ENCODE measurements at regions not wholly inside any gene's neighbourhood (a gene's known extent, or its start where the extent isn't known, plus 50 kb on each side); places are given as distances from the start of the nearest gene placed in this dataset.

- H3K27ac Mint-ChIP-seq = no peak overlapping the region
- H3K4me1 Mint-ChIP-seq = no peaks in the 10 kb centered on the region
- H3K27me3 Mint-ChIP-seq = peaks cover 11% of the 10 kb centered on the region
- no peaks in the 10 kb centered on the region for H3K9me3 Mint-ChIP-seq
- H3K4me3 Mint-ChIP-seq = no peak overlapping the region
- ChIA-PET POLR2A (no interaction called here), CTCF (no interaction called here)
- H3K36me3 Mint-ChIP-seq (ENCODE audit: low read depth) = no peaks in the 10 kb centered on the region
- DNase-seq = no peak
Observed at GRCh38 chr12:111085096-111085495, 164.7 kb upstream of the MYL2 start.

- H3K4me1 Mint-ChIP-seq = no peaks in the 10 kb centered on the region
- no peaks in the 10 kb centered on the region for H3K36me3 Mint-ChIP-seq (ENCODE audit: low read depth)
- H3K27me3 Mint-ChIP-seq = peaks cover 11% of the 10 kb centered on the region
- H3K4me3 Mint-ChIP-seq = no peak overlapping the region
- CTCF ChIA-PET = no interaction called here
- no peaks in the 10 kb centered on the region for H3K9me3 Mint-ChIP-seq
- POLR2A ChIA-PET = no interaction called here
- H3K27ac Mint-ChIP-seq = no peak overlapping the region
- DNase-seq = no peak
Observed at GRCh38 chr12:111084605-111085004, 164.2 kb upstream of the MYL2 start.

GRCh38 chr12:111084158-111084557 is 163.8 kb upstream of the MYL2 start:
- no peak overlapping the region for H3K4me3 Mint-ChIP-seq
- POLR2A ChIA-PET = no interaction called here
- no peaks in the 10 kb centered on the region for H3K36me3 Mint-ChIP-seq (ENCODE audit: low read depth)
- H3K27me3 Mint-ChIP-seq = peaks cover 11% of the 10 kb centered on the region
- CTCF ChIA-PET = no interaction called here
- H3K9me3 Mint-ChIP-seq = no peaks in the 10 kb centered on the region
- H3K27ac Mint-ChIP-seq = no peak overlapping the region
- H3K4me1 Mint-ChIP-seq = no peaks in the 10 kb centered on the region
- DNase-seq = no peak

DNA sequence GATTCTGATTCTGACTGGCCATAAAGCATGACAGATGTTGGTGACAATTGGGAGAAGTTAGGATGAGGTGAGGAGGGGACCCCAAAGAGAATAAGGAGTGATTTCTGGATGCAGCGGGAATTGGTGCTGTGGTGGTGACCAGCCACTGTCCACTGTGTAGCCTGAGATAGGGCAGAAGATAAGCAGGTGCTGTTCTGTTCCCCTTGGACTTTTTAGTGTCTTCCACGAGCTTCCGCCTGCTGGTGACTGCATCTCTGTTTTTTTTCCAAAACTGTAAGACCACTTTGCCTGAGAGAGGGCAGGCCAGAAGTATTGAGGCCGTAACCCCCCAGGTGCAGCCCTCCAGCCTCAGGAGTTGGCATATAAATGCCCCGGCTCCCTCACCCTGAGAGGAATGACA is 161.2 kb upstream of the MYL2 start:
- Mint-ChIP-seq H3K4me1 (peaks cover 2% of the 10 kb centered on the region), H3K27me3 (peaks cover 9% of the 10 kb centered on the region), H3K4me3 (no peak overlapping the region), H3K27ac (no peak overlapping the region), H3K36me3 (ENCODE audit: low read depth) (no peaks in the 10 kb centered on the region), H3K9me3 (no peaks in the 10 kb centered on the region)
- ChIA-PET CTCF (no interaction called here), POLR2A (no interaction called here)
- DNase-seq = no peak

DNA sequence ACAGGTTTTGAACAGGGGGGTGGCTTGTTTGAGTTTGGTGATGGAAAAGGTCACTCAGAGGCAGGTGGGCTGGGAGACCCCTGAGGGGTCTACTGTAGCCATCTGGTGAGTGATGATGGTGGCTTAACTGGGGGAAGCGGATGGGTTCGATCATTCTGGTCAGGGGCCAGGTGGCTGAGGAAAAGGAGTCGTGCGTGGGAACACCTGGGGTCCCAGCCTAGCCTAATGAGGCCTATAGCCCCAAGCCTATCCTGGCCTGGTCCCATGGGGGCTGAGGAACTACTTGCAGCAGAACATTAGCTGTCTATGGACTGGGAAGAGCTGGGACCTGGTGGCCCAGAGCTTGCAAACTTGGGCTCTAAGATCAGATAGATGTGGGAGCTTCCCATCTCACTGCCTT is 158.4 kb upstream of the MYL2 start:
- Mint-ChIP-seq H3K36me3 (ENCODE audit: low read depth) (no peaks in the 10 kb centered on the region), H3K9me3 (no peaks in the 10 kb centered on the region), H3K27ac (no peak overlapping the region), H3K4me1 (peaks cover 18% of the 10 kb centered on the region), H3K27me3 (no peaks in the 10 kb centered on the region), H3K4me3 (no peak overlapping the region)
- POLR2A ChIA-PET = no interaction called here
- no peak for DNase-seq
- CTCF ChIA-PET = no interaction called here

DNA sequence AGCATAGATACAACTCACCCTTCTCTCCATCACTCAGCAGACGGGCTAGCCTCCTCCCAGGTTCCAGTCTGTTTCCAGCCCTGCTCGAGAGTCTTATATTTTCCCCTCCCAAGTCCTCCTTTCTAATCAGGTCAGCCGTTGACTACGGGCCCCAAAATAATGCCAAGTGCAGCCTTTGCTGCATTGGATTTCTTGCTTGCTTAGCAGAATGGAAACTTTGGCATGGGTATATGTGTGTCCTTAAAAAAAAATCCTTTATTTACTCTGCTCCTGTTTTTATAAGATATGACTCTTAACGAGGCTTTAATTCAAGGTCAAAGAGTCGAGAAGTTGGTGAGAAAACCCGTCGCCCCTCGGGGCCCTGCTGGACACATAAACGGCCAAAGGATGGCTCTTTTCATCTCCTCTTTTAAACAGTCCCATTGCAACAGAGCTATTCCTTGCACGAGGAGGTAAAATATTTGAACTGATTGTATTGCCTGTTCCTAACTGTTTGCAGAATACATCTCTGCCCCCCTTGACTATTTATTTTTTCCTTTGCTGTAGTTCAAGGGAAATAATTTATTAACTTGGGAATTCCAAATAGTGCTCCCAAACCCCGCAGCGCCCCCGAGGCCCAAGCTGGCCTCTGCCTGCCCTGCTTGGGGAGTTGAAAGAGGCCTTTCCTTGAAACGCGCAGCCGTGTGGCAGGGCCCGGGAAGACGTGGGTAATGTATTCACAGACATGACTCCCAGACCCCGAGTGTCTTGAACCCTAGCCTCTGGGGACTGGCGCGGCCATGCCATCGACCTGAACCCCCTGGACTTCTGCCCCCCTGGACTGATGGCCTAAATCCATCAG is 156.5 kb upstream of the MYL2 start:
- Mint-ChIP-seq H3K4me3 (no peak overlapping the region), H3K4me1 (peaks cover 24% of the 10 kb centered on the region), H3K27me3 (peaks cover under 1% of the 10 kb centered on the region), H3K36me3 (ENCODE audit: low read depth) (no peaks in the 10 kb centered on the region), H3K9me3 (no peaks in the 10 kb centered on the region), H3K27ac (no peak overlapping the region)
- ChIA-PET POLR2A (no interaction called here), CTCF (interaction anchor here (0.7 to 1.4 kb wide), 2 partner anchors 16 kb away, joined by 3 read pairs; no protein-coding TSS in a partner anchor)
- no peak for DNase-seq

- Mint-ChIP-seq H3K4me3 (no peak overlapping the region), H3K27me3 (peaks cover 6% of the 10 kb centered on the region), H3K27ac (no peak overlapping the region), H3K9me3 (no peaks in the 10 kb centered on the region), H3K36me3 (ENCODE audit: low read depth) (no peaks in the 10 kb centered on the region), H3K4me1 (peaks cover 24% of the 10 kb centered on the region)
- ChIA-PET CTCF (interaction anchor here (1.2 to 1.4 kb wide), 2 partner anchors 9 to 15 kb away, joined by 3 read pairs; no protein-coding TSS in a partner anchor), POLR2A (no interaction called here)
- no peak for DNase-seq
Observed at GRCh38 chr12:111076199-111076598, 155.8 kb upstream of the MYL2 start.

DNA sequence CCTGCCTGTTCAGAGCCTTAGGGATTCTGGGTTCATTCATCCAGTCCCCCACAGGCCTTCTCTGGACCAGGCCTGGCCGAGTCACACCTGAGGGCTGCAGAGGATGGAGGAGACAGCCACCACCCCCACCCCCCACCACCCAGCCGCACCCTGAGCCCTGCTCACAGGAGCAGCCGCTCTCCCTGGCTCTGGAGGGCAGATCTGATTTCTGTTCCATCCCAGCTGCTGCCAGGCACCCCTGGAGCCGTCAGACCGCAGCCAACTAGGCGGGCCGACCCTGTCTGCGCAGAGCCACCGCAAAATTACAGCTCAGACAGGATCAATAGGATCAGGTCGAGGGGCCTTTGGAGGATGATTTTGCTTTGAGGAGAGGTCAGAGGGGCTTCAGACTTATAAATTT is 154.6 kb upstream of the MYL2 start:
- H3K27me3 Mint-ChIP-seq = peaks cover 8% of the 10 kb centered on the region
- no peaks in the 10 kb centered on the region for H3K36me3 Mint-ChIP-seq (ENCODE audit: low read depth)
- no peak overlapping the region for H3K4me3 Mint-ChIP-seq
- CTCF ChIA-PET = interaction anchor here (1.2 kb wide), 1 partner anchor 8 kb away, joined by 3 read pairs; no protein-coding TSS in a partner anchor
- no peaks in the 10 kb centered on the region for H3K9me3 Mint-ChIP-seq
- POLR2A ChIA-PET = no interaction called here
- DNase-seq = no peak
- peaks cover 24% of the 10 kb centered on the region for H3K4me1 Mint-ChIP-seq
- no peak overlapping the region for H3K27ac Mint-ChIP-seq

DNA sequence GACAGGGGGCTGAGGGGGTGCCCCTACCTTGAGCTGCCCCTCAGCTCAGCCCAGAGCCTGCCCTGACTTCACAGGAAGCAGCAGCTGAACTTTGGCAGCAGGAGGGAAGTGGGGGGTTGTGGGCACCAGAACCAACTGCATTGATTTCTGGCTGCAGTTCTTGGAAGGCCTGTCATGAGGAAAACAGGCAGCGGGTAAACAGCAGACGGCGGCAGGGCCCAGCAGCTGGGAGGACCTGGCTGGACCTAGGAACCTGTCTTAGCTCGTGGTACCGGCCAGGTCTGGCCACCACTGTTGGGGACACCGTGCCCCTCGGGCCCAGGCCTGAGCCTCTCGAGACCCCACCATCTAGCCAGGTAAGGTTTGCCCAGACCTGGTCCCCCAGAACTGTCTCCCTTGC is 154.2 kb upstream of the MYL2 start:
- no peak for DNase-seq
- POLR2A ChIA-PET = no interaction called here
- Mint-ChIP-seq H3K4me3 (no peak overlapping the region), H3K27me3 (peaks cover 8% of the 10 kb centered on the region), H3K27ac (peak overlapping the region; percentile 46), H3K36me3 (ENCODE audit: low read depth) (no peaks in the 10 kb centered on the region), H3K9me3 (no peaks in the 10 kb centered on the region), H3K4me1 (peaks cover 24% of the 10 kb centered on the region)
- CTCF ChIA-PET = no interaction called here

- CTCF ChIA-PET = no interaction called here
- no peak for DNase-seq
- no peak overlapping the region for H3K4me3 Mint-ChIP-seq
Observed at GRCh38 chr12:111073370-111073769, 153.0 kb upstream of the MYL2 start.

GRCh38 chr12:111072299-111072698 is 151.9 kb upstream of the MYL2 start:
- no peak overlapping the region for H3K27ac Mint-ChIP-seq
- H3K4me3 Mint-ChIP-seq = no peak overlapping the region
- H3K4me1 Mint-ChIP-seq = peaks cover 35% of the 10 kb centered on the region
- no peak for DNase-seq
- no peaks in the 10 kb centered on the region for H3K9me3 Mint-ChIP-seq
- H3K36me3 Mint-ChIP-seq (ENCODE audit: low read depth) = no peaks in the 10 kb centered on the region
- ChIA-PET CTCF (no interaction called here), POLR2A (no interaction called here)
- H3K27me3 Mint-ChIP-seq = peaks cover 8% of the 10 kb centered on the region

More at GRCh38 chr12:111073370-111073769, 153.0 kb upstream of the MYL2 start:
- no peaks in the 10 kb centered on the region for H3K36me3 Mint-ChIP-seq (ENCODE audit: low read depth)
- H3K27me3 Mint-ChIP-seq = peaks cover 8% of the 10 kb centered on the region
- peaks cover 30% of the 10 kb centered on the region for H3K4me1 Mint-ChIP-seq
- POLR2A ChIA-PET = no interaction called here
- no peaks in the 10 kb centered on the region for H3K9me3 Mint-ChIP-seq
- H3K27ac Mint-ChIP-seq = no peak overlapping the region

DNA sequence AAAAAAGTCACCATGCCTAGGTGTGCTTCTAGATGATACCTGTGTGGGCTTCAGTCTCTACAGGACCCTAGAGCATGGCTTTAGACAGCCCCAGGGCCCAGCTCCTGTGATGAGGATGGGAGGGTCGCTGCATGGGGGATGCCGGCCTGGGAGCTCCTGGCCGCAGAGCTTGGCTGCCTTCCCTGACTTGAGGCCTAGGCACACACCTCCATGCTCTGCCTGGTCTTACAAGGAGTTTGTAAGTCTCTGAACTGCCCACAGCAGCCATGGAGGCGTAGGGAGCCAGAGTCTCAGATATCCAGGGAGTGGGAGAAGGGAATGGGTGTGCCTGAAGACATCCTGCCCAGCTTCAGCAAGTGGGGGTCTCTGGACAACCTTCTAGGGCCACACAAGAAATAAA is 149.5 kb upstream of the MYL2 start:
- H3K27ac Mint-ChIP-seq = no peak overlapping the region
- peaks cover 26% of the 10 kb centered on the region for H3K4me1 Mint-ChIP-seq
- no peak overlapping the region for H3K4me3 Mint-ChIP-seq
- peaks cover 8% of the 10 kb centered on the region for H3K27me3 Mint-ChIP-seq
- ChIA-PET POLR2A (no interaction called here), CTCF (interaction anchor here (0.5 to 0.8 kb wide), 2 partner anchors 9 to 233 kb away, joined by 3 read pairs; no protein-coding TSS in a partner anchor)
- H3K36me3 Mint-ChIP-seq (ENCODE audit: low read depth) = no peaks in the 10 kb centered on the region
- no peaks in the 10 kb centered on the region for H3K9me3 Mint-ChIP-seq
- no peak for DNase-seq

- ChIA-PET CTCF (no interaction called here), POLR2A (no interaction called here)
- peak overlapping the region; percentile 26 for H3K27ac Mint-ChIP-seq
- H3K4me3 Mint-ChIP-seq = no peak overlapping the region
- H3K9me3 Mint-ChIP-seq = no peaks in the 10 kb centered on the region
- peaks cover 16% of the 10 kb centered on the region for H3K4me1 Mint-ChIP-seq
- no peaks in the 10 kb centered on the region for H3K36me3 Mint-ChIP-seq (ENCODE audit: low read depth)
- DNase-seq = peak; percentile 50
- peaks cover 8% of the 10 kb centered on the region for H3K27me3 Mint-ChIP-seq
Observed at GRCh38 chr12:111068290-111068689, 147.9 kb upstream of the MYL2 start.

- POLR2A ChIA-PET = no interaction called here
- Mint-ChIP-seq H3K4me1 (peaks cover 13% of the 10 kb centered on the region), H3K36me3 (ENCODE audit: low read depth) (no peaks in the 10 kb centered on the region), H3K9me3 (no peaks in the 10 kb centered on the region), H3K27me3 (peaks cover 8% of the 10 kb centered on the region), H3K4me3 (no peak overlapping the region), H3K27ac (no peak overlapping the region)
- CTCF ChIA-PET = interaction anchor here (0.6 to 0.8 kb wide), 2 partner anchors 8 to 115 kb away, joined by 3 read pairs; no protein-coding TSS in a partner anchor
- DNase-seq = no peak
Observed at GRCh38 chr12:111067498-111067897, 147.1 kb upstream of the MYL2 start.
